ENCODE measurements at regions not wholly inside any gene's neighbourhood (a gene's known extent, or its start where the extent isn't known, plus 50 kb on each side); places are given as distances from the start of the nearest gene placed in this dataset.

GRCh38 chr6:11467364-11467763, 70.2 kb upstream of the TMEM170B start:
- DNase-seq (ENCODE audit: low read depth) = no peak
- no peak for TF ChIP-seq CTCF (conservative IDR thresholded peaks at IDR 0.05; ENCODE audit: low read length)
- H3K4me3 ChIP-seq (ENCODE audit: low read length) = no peak overlapping the region

- no peak overlapping the region for H3K4me3 ChIP-seq (ENCODE audit: low read length)
- no peak for DNase-seq (ENCODE audit: low read depth)
- no peak for TF ChIP-seq CTCF (conservative IDR thresholded peaks at IDR 0.05; ENCODE audit: low read length)
Measured at GRCh38 chr6:11463398-11463780, 74.2 kb upstream of the TMEM170B start.

DNA sequence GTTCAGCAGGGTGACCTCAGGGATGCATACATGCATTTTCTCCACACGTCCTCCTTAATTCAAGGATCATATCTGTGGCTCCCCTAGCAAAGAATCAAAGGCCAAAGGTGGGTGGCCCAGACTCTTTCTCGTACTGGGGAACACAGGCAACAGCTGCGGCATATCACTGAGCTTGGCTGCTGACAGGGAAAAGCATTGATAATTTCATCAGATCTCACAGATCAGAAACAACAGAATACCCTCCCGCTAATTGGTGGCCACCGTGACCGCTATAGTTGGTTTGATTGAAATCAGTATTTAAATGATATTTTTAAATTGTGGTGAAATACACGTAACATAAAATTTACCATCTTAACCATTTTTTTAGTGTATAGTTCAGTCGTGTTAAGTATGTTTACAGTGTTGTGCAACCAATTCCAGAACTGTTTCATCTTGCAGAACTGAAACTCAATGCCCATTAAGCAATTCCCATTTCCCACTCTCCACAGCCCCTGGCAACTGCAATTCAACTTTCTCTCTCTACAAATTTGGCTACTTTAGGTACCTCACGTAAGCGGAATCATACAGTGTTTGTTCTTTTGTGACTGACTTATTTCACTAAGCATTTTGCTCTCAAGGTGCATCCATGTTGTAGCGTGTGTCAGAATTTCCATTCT, 74.7 kb upstream of the TMEM170B start:
- TF ChIP-seq CTCF (conservative IDR thresholded peaks at IDR 0.05; ENCODE audit: low read length) = no peak
- no peak for DNase-seq (ENCODE audit: low read depth)
- no peak overlapping the region for H3K4me3 ChIP-seq (ENCODE audit: low read length)

- no peak overlapping the region for H3K4me3 ChIP-seq (ENCODE audit: low read length)
- no peak for TF ChIP-seq CTCF (conservative IDR thresholded peaks at IDR 0.05; ENCODE audit: low read length)
- no peak for DNase-seq (ENCODE audit: low read depth)
Measured at GRCh38 chr6:11460837-11461661, 76.5 kb upstream of the TMEM170B start.

GRCh38 chr6:11460001-11460668, 77.4 kb upstream of the TMEM170B start:
- peak; percentile 25 for DNase-seq (ENCODE audit: low read depth)
- H3K4me3 ChIP-seq (ENCODE audit: low read length) = no peak overlapping the region
- TF ChIP-seq CTCF (conservative IDR thresholded peaks at IDR 0.05; ENCODE audit: low read length) = peak; percentile 17; the same call in 1 of the 2 replicates

GRCh38 chr6:11459079-11459610, 78.4 kb upstream of the TMEM170B start:
- no peak for TF ChIP-seq CTCF (conservative IDR thresholded peaks at IDR 0.05; ENCODE audit: low read length)
- DNase-seq (ENCODE audit: low read depth) = no peak
- no peak overlapping the region for H3K4me3 ChIP-seq (ENCODE audit: low read length)
